Germinal center (tissue), 1 donor: ENCODE measurements at regions not wholly inside any gene's neighbourhood (a gene's known extent, or its start where the extent isn't known, plus 50 kb on each side); places are given as distances from the start of the nearest gene placed in this dataset.

Experiments used
- DNase-seq: peaks from one replicate; pipeline ENCODE4 v3.0.0; 2012; ENCODE audit warnings: mixed read lengths, low spot score

- no peak for DNase-seq
Observed at GRCh38 chr1:36743286-36744005, 260.7 kb upstream of the CSF3R start.

- no peak for DNase-seq
Observed at GRCh38 chr1:36741066-36741465, 258.4 kb upstream of the CSF3R start.

- DNase-seq: no peak
Observed at GRCh38 chr1:36740446-36740845, 257.7 kb upstream of the CSF3R start.

GRCh38 chr1:36739703-36740289, 257.1 kb upstream of the CSF3R start:
- no peak for DNase-seq

GRCh38 chr1:36738245-36738644, 255.5 kb upstream of the CSF3R start:
- DNase-seq: no peak

GRCh38 chr1:36737767-36738166, 255.1 kb upstream of the CSF3R start:
- no peak for DNase-seq

GRCh38 chr1:36737038-36737555, 254.4 kb upstream of the CSF3R start:
- no peak for DNase-seq

- DNase-seq: no peak
Observed at GRCh38 chr1:36735939-36736730, 253.4 kb upstream of the CSF3R start.

- no peak for DNase-seq
Observed at GRCh38 chr1:36735436-36735835, 252.7 kb upstream of the CSF3R start.

- no peak for DNase-seq
Observed at GRCh38 chr1:36734356-36734755, 251.6 kb upstream of the CSF3R start.

GRCh38 chr1:36733748-36734147, 251.0 kb upstream of the CSF3R start:
- no peak for DNase-seq

- no peak for DNase-seq
Observed at GRCh38 chr1:36732015-36732356, 249.3 kb upstream of the CSF3R start.

- no peak for DNase-seq
Observed at GRCh38 chr1:36731226-36732014, 248.7 kb upstream of the CSF3R start.

- DNase-seq: no peak
Observed at GRCh38 chr1:36730599-36730998, 247.9 kb upstream of the CSF3R start.

GRCh38 chr1:36729716-36730510, 247.2 kb upstream of the CSF3R start:
- no peak for DNase-seq

- DNase-seq: no peak
Observed at GRCh38 chr1:36729289-36729688, 246.6 kb upstream of the CSF3R start.

- DNase-seq: no peak
Observed at GRCh38 chr1:36728846-36729245, 246.1 kb upstream of the CSF3R start.

GRCh38 chr1:36728051-36728450, 245.3 kb upstream of the CSF3R start:
- no peak for DNase-seq

GRCh38 chr1:36725151-36725550, 242.4 kb upstream of the CSF3R start:
- no peak for DNase-seq

GRCh38 chr1:36723813-36724212, 241.1 kb upstream of the CSF3R start:
- DNase-seq: no peak

- no peak for DNase-seq
Observed at GRCh38 chr1:36722871-36723270, 240.2 kb upstream of the CSF3R start.
